Common myeloid progenitor, CD34-positive (primary cell): ENCODE measurements at regions not wholly inside any gene's neighbourhood (a gene's known extent, or its start where the extent isn't known, plus 50 kb on each side); places are given as distances from the start of the nearest gene placed in this dataset.

ENCODE experiments used
- CTCF ChIA-PET: fragments of 350-600 bp; sonication (Branson Sonifier 250); formaldehyde crosslinking; loops from one replicate; lab custom pipeline; 2021; ENCODE audit warnings: antibody characterized with exemption; lab: Charles Lee
- POLR2A ChIA-PET: fragments of 350-600 bp; sonication (Branson Sonifier 250); formaldehyde crosslinking; loops from one replicate; lab custom pipeline; 2021; ENCODE audit warnings: antibody characterized with exemption; lab: Charles Lee
- DNase-seq, 3 donors: peaks; one replicate each; pipeline versions ENCODE4 v3.0.0 to v3.0.0-alpha.2; 2013
- H3K27ac ChIP-seq, 2 experiments: 1 replicate in 1 of 2; 2 replicates in 1 of 2; pipeline ENCODE4 v1.7.0; 2013; ENCODE audit warnings: inconsistent platforms in 2 of 2, low read length in 2 of 2, mild to moderate bottlenecking in 2 of 2, low read depth in 1 of 2, moderate library complexity in 1 of 2; ENCODE audit not compliant: severe bottlenecking in 2 of 2, insufficient read depth in 1 of 2, poor library complexity in 1 of 2
- H3K27me3 ChIP-seq, 5 experiments: replicated peaks in 2 of 5; 1 replicate in 3 of 5; 2 replicates in 2 of 5; pipeline versions ENCODE4 v1.6.1 to v1.7.0; 2013; ENCODE audit warnings: low read length in 4 of 5, mild to moderate bottlenecking in 2 of 5, moderate library complexity in 2 of 5, inconsistent platforms in 1 of 5; ENCODE audit not compliant: insufficient read depth in 5 of 5, control insufficient read depth in 4 of 5
- H3K36me3 ChIP-seq, 4 experiments: 1 replicate in 2 of 4; 2 replicates in 2 of 4; pipeline versions ENCODE4 v1.6.1 to v1.7.0; 2013; ENCODE audit warnings: low read length in 3 of 4, control low read depth in 1 of 4, mild to moderate bottlenecking in 1 of 4; ENCODE audit not compliant: control insufficient read depth in 4 of 4, insufficient read depth in 4 of 4
- H3K4me1 ChIP-seq, 4 experiments: 1 replicate in 3 of 4; 2 replicates in 1 of 4; pipeline versions ENCODE4 v1.6.1 to v1.7.1; 2013; ENCODE audit warnings: low read length in 3 of 4, mild to moderate bottlenecking in 3 of 4, control low read depth in 1 of 4, inconsistent platforms in 1 of 4, moderate library complexity in 1 of 4; ENCODE audit not compliant: control insufficient read depth in 4 of 4, insufficient read depth in 4 of 4; ENCODE audit errors: control extremely low read depth in 1 of 4
- H3K4me3 ChIP-seq, 7 experiments: 1 replicate in 4 of 7; 2 replicates in 3 of 7; pipeline versions ENCODE4 v1.5.1 to v1.7.0; 2013; ENCODE audit warnings: mild to moderate bottlenecking in 7 of 7, low read length in 6 of 7, moderate library complexity in 6 of 7, inconsistent platforms in 2 of 7, low read depth in 2 of 7, control low read depth in 1 of 7; ENCODE audit not compliant: insufficient read depth in 4 of 7, control insufficient read depth in 1 of 7; ENCODE audit errors: extremely low read depth in 1 of 7
- H3K9me3 ChIP-seq, 5 experiments: 1 replicate in 4 of 5; 2 replicates in 1 of 5; pipeline versions ENCODE4 v1.6.1 to v1.7.1; 2013; ENCODE audit warnings: low read length in 4 of 5, mild to moderate bottlenecking in 2 of 5, inconsistent platforms in 1 of 5, low read depth in 1 of 5, moderate library complexity in 1 of 5; ENCODE audit not compliant: control insufficient read depth in 4 of 5, insufficient read depth in 2 of 5; ENCODE audit errors: control extremely low read depth in 1 of 5
- WGBS: methylation state at CpG from one replicate; pipeline ENCODE4 v1.1.5; 2013; ENCODE audit not compliant: insufficient coverage; 5-methylcytosine and 5-hydroxymethylcytosine counted together

DNA sequence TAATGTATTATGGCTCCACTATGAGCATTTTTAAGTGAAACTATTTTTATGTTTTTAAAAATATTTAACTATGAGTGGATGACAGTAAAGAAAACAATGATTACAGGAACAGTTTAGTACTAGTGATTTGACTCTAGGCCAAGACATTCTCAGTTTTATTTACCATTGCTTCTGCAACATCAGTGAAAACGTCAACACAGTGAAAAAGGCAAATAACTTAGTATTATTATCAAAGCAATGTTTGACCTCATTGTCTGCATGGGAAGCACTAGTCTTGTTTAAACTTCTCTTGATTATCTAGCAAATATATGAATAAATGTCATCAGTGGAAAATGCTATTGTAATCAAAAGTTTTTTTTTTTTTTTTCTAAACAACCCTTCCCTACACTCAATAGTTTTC, 165.0 kb downstream of the HTR1B start:
- DNase-seq = no peak
- Histone ChIP-seq H3K4me1 (peaks cover 0 to 7% (median under 1%) of the 10 kb centered on the region in 4 experiments), H3K36me3 (no peaks in the 10 kb centered on the region), H3K4me3 (no peak overlapping the region), H3K9me3 (peaks cover 0 to 2% (median 0%) of the 10 kb centered on the region in 5 experiments), H3K27me3 (no peaks in the 10 kb centered on the region), H3K27ac (no peak overlapping the region)
- POLR2A ChIA-PET = no interaction called here
- CTCF ChIA-PET = no interaction called here
- WGBS = no CpG with 5 or more reads among the region's 1 CpG

GRCh38 chr6:77292564-77293546, 170.4 kb downstream of the HTR1B start:
- whole genome bisulfite sequencing = 26% methylated on average over 4 of the region's 7 CpGs
- H3K36me3 ChIP-seq = no peaks in the 10 kb centered on the region
- H3K27ac ChIP-seq = peak overlapping the region; percentile 21 to 42
- H3K9me3 ChIP-seq = peaks cover 0 to 2% (median 0%) of the 10 kb centered on the region in 5 experiments
- H3K27me3 ChIP-seq = no peaks in the 10 kb centered on the region
- H3K4me3 ChIP-seq = peak overlapping the region in 2 of 7 experiments; percentile 1 to 22
- peaks cover 0 to 17% (median 5%) of the 10 kb centered on the region in 4 experiments for H3K4me1 ChIP-seq
- peak; percentile 42 to 80 (median 51) for DNase-seq
- CTCF ChIA-PET = no interaction called here
- POLR2A ChIA-PET = interaction anchor here (0.6 kb wide), 1 partner anchor 35 kb away, joined by 3 read pairs; no protein-coding TSS in a partner anchor

DNA sequence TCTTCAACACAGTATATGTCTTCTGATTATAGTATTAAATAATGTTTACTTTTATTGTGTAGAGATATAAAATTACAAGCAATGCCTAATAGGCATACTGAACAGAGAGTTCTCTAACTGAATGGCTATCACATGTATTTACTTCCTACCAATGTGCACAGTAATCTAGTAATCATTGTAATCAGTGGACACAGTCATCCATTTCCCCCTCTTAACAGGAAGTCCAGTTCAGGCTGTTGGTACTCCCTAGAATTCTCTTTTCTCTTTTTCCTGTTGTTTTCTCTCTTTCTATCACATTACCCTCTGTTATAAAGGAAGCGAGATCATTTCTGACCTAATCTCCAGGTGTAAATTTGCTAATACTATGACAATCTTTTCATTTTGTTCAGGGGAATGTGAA, 172.5 kb downstream of the HTR1B start:
- Histone ChIP-seq H3K27me3 (no peaks in the 10 kb centered on the region), H3K9me3 (no peaks in the 10 kb centered on the region), H3K4me1 (peaks cover 0 to 17% (median 5%) of the 10 kb centered on the region in 4 experiments), H3K4me3 (no peak overlapping the region), H3K27ac (peak overlapping the region in 1 of 2 experiments; percentile 38), H3K36me3 (no peaks in the 10 kb centered on the region)
- ChIA-PET CTCF (no interaction called here), POLR2A (no interaction called here)
- DNase-seq = peak in 1 of 3 donors; percentile 37
- WGBS = no CpG with 5 or more reads among the region's 1 CpG

- ChIA-PET POLR2A (no interaction called here), CTCF (no interaction called here)
- no peak overlapping the region for H3K4me3 ChIP-seq
- H3K9me3 ChIP-seq = peaks cover 0 to 5% (median 2%) of the 10 kb centered on the region in 5 experiments
- no peak overlapping the region for H3K27ac ChIP-seq
- WGBS = no CpG with 5 or more reads among the region's 3 CpGs
- H3K36me3 ChIP-seq = no peaks in the 10 kb centered on the region
- no peak for DNase-seq
- H3K4me1 ChIP-seq = peaks cover 0 to 3% (median 0%) of the 10 kb centered on the region in 4 experiments
- H3K27me3 ChIP-seq = no peaks in the 10 kb centered on the region
Observed at GRCh38 chr6:77286541-77286940, 176.8 kb downstream of the HTR1B start.

DNA sequence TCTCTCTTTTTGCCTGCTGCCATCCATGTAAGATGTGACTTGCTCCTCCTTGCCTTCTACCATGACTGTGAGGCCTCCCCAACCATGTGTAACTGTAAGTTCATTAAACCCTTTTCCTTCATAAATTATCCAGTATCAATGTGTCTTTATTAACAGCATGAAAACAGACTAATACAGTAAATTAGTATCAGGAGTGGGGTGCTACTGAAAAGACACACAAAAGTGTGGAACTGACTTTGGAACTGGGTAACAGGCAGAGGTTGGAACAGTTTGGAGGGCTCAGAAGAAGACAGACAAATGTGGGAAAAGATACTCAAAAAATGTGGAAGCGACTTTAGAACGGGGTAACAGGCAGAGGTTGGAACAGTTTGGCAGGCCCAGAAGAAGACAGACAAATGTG, 189.4 kb downstream of the HTR1B start:
- no peak overlapping the region for H3K4me3 ChIP-seq
- 96% methylated on average over 2 of the region's 2 CpGs for WGBS
- no peaks in the 10 kb centered on the region for H3K4me1 ChIP-seq
- CTCF ChIA-PET = no interaction called here
- H3K27ac ChIP-seq = no peak overlapping the region
- no peak for DNase-seq
- POLR2A ChIA-PET = no interaction called here
- H3K9me3 ChIP-seq = peaks cover 1 to 25% (median 11%) of the 10 kb centered on the region in 5 experiments
- no peaks in the 10 kb centered on the region for H3K36me3 ChIP-seq
- no peaks in the 10 kb centered on the region for H3K27me3 ChIP-seq

GRCh38 chr6:77264970-77265369, 198.3 kb downstream of the HTR1B start:
- 85% methylated on average over 4 of the region's 6 CpGs for WGBS
- Histone ChIP-seq H3K4me3 (no peak overlapping the region), H3K4me1 (no peaks in the 10 kb centered on the region), H3K36me3 (no peaks in the 10 kb centered on the region), H3K9me3 (peaks cover 0 to 2% (median 0%) of the 10 kb centered on the region in 5 experiments), H3K27ac (no peak overlapping the region), H3K27me3 (no peaks in the 10 kb centered on the region)
- DNase-seq = no peak
- ChIA-PET CTCF (no interaction called here), POLR2A (no interaction called here)

- 83% methylated on average over 1 of the region's 2 CpGs for WGBS
- POLR2A ChIA-PET = no interaction called here
- CTCF ChIA-PET = no interaction called here
- Histone ChIP-seq H3K4me3 (no peak overlapping the region), H3K4me1 (no peaks in the 10 kb centered on the region), H3K27ac (no peak overlapping the region), H3K36me3 (no peaks in the 10 kb centered on the region), H3K9me3 (peaks cover 0 to 2% (median 0%) of the 10 kb centered on the region in 5 experiments), H3K27me3 (no peaks in the 10 kb centered on the region)
- no peak for DNase-seq
Observed at GRCh38 chr6:77263003-77263402, 200.3 kb downstream of the HTR1B start.
